Mesenchymal stem cell (in vitro differentiated cells and primary cell): ENCODE measurements at regions not wholly inside any gene's neighbourhood (a gene's known extent, or its start where the extent isn't known, plus 50 kb on each side); places are given as distances from the start of the nearest gene placed in this dataset.

Experiments used
- DNase-seq: peaks from one replicate; pipeline ENCODE4 v3.0.0-alpha.2; 2013
- H2AFZ ChIP-seq: one replicate; pipeline ENCODE4 v1.6.1; 2013; ENCODE audit warnings: low read depth, mild to moderate bottlenecking, control low read depth, inconsistent platforms, low read length, moderate library complexity
- H2AK5ac ChIP-seq: 2 replicates; pipeline ENCODE4 v1.6.1; 2013; ENCODE audit warnings: low read length, moderate library complexity, mild to moderate bottlenecking, inconsistent platforms; ENCODE audit not compliant: severe bottlenecking
- H2BK120ac ChIP-seq: one replicate; pipeline ENCODE4 v1.6.1; 2013; ENCODE audit warnings: low read depth, mild to moderate bottlenecking, inconsistent platforms, low read length, moderate library complexity
- H2BK12ac ChIP-seq, 2 experiments: one replicate each; pipeline ENCODE4 v1.6.1; 2013; ENCODE audit warnings: inconsistent platforms in 2 of 2, low read length in 2 of 2, mild to moderate bottlenecking in 2 of 2, moderate library complexity in 2 of 2, control low read depth in 1 of 2
- H2BK15ac ChIP-seq: one replicate; pipeline ENCODE4 v1.6.1; 2013; ENCODE audit warnings: mild to moderate bottlenecking, low read depth, inconsistent platforms; ENCODE audit not compliant: poor library complexity, severe bottlenecking
- H2BK5ac ChIP-seq: 2 replicates; pipeline ENCODE4 v1.6.1; 2013; ENCODE audit warnings: low read depth, mild to moderate bottlenecking, low read length, control low read depth, inconsistent platforms; ENCODE audit not compliant: poor library complexity, severe bottlenecking
- H3K14ac ChIP-seq, 2 experiments: one replicate each; pipeline ENCODE4 v1.6.1; 2013; ENCODE audit warnings: inconsistent platforms in 2 of 2, low read length in 2 of 2, control low read depth in 1 of 2, mild to moderate bottlenecking in 1 of 2, moderate library complexity in 1 of 2
- H3K18ac ChIP-seq, 2 experiments: one replicate each; pipeline ENCODE4 v1.6.1; 2013; ENCODE audit warnings: inconsistent platforms in 2 of 2, low read length in 2 of 2, control low read depth in 1 of 2, low read depth in 1 of 2, mild to moderate bottlenecking in 1 of 2
- H3K23ac ChIP-seq, 2 experiments: one replicate each; pipeline ENCODE4 v1.6.1; 2013; ENCODE audit warnings: inconsistent platforms in 2 of 2, low read length in 2 of 2, mild to moderate bottlenecking in 2 of 2, moderate library complexity in 2 of 2, control low read depth in 1 of 2
- H3K27ac ChIP-seq: 2 replicates; pipeline ENCODE4 v1.5.1; 2013; ENCODE audit warnings: mild to moderate bottlenecking, moderate library complexity, low read length, control low read depth, inconsistent platforms; ENCODE audit not compliant: poor library complexity, severe bottlenecking
- H3K27me3 ChIP-seq, 2 experiments: 2 replicates each; pipeline versions ENCODE4 v1.6.1 to v1.7.0; 2013; ENCODE audit warnings: low read length in 2 of 2, mild to moderate bottlenecking in 2 of 2, moderate library complexity in 2 of 2, control low read depth in 1 of 2, inconsistent platforms in 1 of 2; ENCODE audit not compliant: control insufficient read depth in 1 of 2, insufficient read depth in 1 of 2
- H3K36me3 ChIP-seq, 2 experiments: 2 replicates each; pipeline versions ENCODE4 v1.6.1 to v1.7.0; 2013; ENCODE audit warnings: low read length in 2 of 2, control low read depth in 1 of 2, inconsistent platforms in 1 of 2, low read depth in 1 of 2, mild to moderate bottlenecking in 1 of 2; ENCODE audit not compliant: insufficient read depth in 2 of 2, control insufficient read depth in 1 of 2
- H3K4ac ChIP-seq, 2 experiments: one replicate each; pipeline ENCODE4 v1.6.1; 2013; ENCODE audit warnings: inconsistent platforms in 2 of 2, low read length in 2 of 2, mild to moderate bottlenecking in 2 of 2, moderate library complexity in 2 of 2, control low read depth in 1 of 2, low read depth in 1 of 2
- H3K4me1 ChIP-seq: 2 replicates; pipeline ENCODE4 v1.6.1; 2013; ENCODE audit warnings: low read depth, low read length, control low read depth; ENCODE audit not compliant: control insufficient read depth, insufficient read depth
- H3K4me2 ChIP-seq: 2 replicates; pipeline ENCODE4 v1.6.1; 2013; ENCODE audit warnings: low read length, mild to moderate bottlenecking, inconsistent platforms; ENCODE audit not compliant: poor library complexity, severe bottlenecking
- H3K4me3 ChIP-seq, 2 experiments: 2 replicates each; pipeline versions ENCODE4 v1.5.1 to v1.7.0; 2013; ENCODE audit warnings: low read length in 2 of 2, mild to moderate bottlenecking in 2 of 2, control low read depth in 1 of 2, low read depth in 1 of 2; ENCODE audit not compliant: insufficient read depth in 1 of 2
- H3K79me1 ChIP-seq: replicated peaks from 2 replicates; pipeline ENCODE4 v1.6.1; 2013; ENCODE audit warnings: mild to moderate bottlenecking, control low read depth, low read length, inconsistent platforms; ENCODE audit not compliant: poor library complexity, severe bottlenecking
- H3K9ac ChIP-seq: 2 replicates; pipeline ENCODE4 v1.7.0; 2013; ENCODE audit warnings: mild to moderate bottlenecking, low read length, moderate library complexity
- H3K9me3 ChIP-seq: 2 replicates; pipeline ENCODE4 v1.7.0; 2013; ENCODE audit warnings: mild to moderate bottlenecking, low read length; ENCODE audit not compliant: control insufficient read depth
- H4K8ac ChIP-seq: one replicate; pipeline ENCODE4 v1.6.1; 2013; ENCODE audit warnings: inconsistent platforms, mild to moderate bottlenecking, low read length, moderate library complexity
- H4K91ac ChIP-seq: one replicate; pipeline ENCODE4 v1.6.1; 2013; ENCODE audit warnings: mild to moderate bottlenecking, low read length, inconsistent platforms
- WGBS: methylation state at CpG from one replicate; pipeline ENCODE4 v1.1.7; 2013; ENCODE audit warnings: mixed read lengths; 5-methylcytosine and 5-hydroxymethylcytosine counted together

DNA sequence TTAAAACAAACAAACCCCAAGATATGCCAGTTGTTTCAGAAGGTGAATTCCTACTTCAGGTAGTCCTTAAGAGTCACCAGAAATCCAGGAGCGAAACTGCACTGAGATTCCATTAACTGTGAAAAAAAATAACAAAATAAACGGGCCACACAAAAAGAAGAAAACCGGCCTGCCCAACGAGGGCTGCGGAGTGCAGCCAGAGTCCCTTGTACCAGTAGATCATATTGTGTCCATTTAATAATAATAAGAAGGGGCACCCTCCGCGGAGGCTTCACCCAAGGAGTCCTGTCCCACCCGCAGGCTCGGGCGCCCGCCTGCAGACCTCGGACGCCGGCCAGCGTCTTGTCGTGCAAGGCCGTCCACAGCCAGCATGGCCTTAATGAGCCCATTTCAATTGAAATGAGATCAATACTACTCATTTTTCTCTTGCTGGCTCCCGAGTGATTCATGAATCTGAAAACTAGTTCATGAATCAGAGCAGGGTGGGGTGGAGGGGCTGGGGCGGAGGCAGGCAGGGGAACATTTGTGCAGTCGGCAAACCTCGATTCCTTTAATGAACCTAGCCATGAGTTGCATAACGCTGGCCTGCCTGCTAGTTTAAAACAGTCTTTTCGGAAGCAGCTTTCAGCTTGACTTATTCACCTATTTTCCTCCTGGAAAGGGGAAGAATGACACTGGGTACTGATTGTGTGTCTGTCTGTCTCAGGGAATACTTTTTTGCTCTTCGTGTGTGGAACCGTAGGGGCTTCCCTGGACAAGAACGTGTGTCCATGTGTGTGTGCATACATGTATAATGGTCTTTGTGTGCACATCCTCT is 113.1 kb upstream of the IRF2BP2 start:
- Histone ChIP-seq H3K4me3 (peak overlapping the region in 1 of 2 experiments; percentile 61), H3K9ac (peak overlapping the region; percentile 93), H3K79me1 (no peaks in the 10 kb centered on the region), H2BK15ac (no peak overlapping the region), H3K9me3 (no peaks in the 10 kb centered on the region), H2AK5ac (peak overlapping the region; percentile 90), H3K27me3 (no peaks in the 10 kb centered on the region), H3K23ac (no peak overlapping the region), H4K91ac (peak overlapping the region; percentile 85), H3K4me2 (no peak overlapping the region), H3K14ac (no peak overlapping the region), H3K36me3 (no peaks in the 10 kb centered on the region), H2AFZ (no peak overlapping the region), H3K4ac (peak overlapping the region; percentile 43 to 90), H3K4me1 (peaks cover 50% of the 10 kb centered on the region), H3K27ac (peak overlapping the region; percentile 94), H4K8ac (peak overlapping the region; percentile 69), H3K18ac (peak overlapping the region; percentile 23 to 96), H2BK5ac (peak overlapping the region; percentile 75), H2BK120ac (peak overlapping the region; percentile 80), H2BK12ac (peak overlapping the region; percentile 87 to 99)
- 60% methylated on average over 24 of the region's 26 CpGs for WGBS
- DNase-seq, result peak; percentile 90

DNA sequence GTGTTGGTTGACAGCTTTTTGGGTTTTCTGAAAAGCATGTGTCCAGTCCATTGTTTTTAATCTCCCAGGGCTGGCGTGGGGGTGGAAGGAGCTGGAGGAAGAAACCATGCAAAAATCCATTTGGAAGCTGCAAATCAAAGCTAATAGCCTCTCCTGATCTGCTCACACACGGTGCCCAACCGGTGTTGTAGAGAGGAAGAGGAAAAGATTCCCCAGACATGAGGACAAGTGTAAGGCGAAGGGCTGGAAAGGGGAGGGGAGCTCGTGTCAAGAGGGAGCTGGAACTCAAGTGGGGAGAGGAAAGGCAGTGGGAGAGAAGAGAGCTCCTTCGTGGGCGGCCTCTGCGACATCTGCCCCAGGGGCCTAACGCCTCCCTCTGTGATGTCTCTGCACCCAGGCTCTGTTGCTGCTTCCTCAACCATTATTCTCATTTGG is 112.3 kb upstream of the IRF2BP2 start:
- Histone ChIP-seq H3K9ac (peak overlapping the region; percentile 93), H3K27ac (peak overlapping the region; percentile 94), H3K4me3 (peak overlapping the region in 1 of 2 experiments; percentile 61), H2BK120ac (peak overlapping the region; percentile 67), H2BK12ac (peak overlapping the region; percentile 84 to 87), H4K91ac (peak overlapping the region; percentile 85), H2AFZ (no peak overlapping the region), H2BK15ac (peak overlapping the region; percentile 93), H3K79me1 (no peaks in the 10 kb centered on the region), H3K4me1 (peaks cover 48% of the 10 kb centered on the region), H3K23ac (no peak overlapping the region), H3K14ac (peak overlapping the region in 1 of 2 experiments; percentile 66), H3K4ac (peak overlapping the region; percentile 88 to 90), H3K36me3 (no peaks in the 10 kb centered on the region), H4K8ac (peak overlapping the region; percentile 84), H2BK5ac (no peak overlapping the region), H3K27me3 (no peaks in the 10 kb centered on the region), H3K9me3 (no peaks in the 10 kb centered on the region), H3K4me2 (no peak overlapping the region), H3K18ac (peak overlapping the region; percentile 23 to 96), H2AK5ac (peak overlapping the region; percentile 90)
- WGBS, result 43% methylated on average over 4 of the region's 9 CpGs
- DNase-seq, result no peak

DNA sequence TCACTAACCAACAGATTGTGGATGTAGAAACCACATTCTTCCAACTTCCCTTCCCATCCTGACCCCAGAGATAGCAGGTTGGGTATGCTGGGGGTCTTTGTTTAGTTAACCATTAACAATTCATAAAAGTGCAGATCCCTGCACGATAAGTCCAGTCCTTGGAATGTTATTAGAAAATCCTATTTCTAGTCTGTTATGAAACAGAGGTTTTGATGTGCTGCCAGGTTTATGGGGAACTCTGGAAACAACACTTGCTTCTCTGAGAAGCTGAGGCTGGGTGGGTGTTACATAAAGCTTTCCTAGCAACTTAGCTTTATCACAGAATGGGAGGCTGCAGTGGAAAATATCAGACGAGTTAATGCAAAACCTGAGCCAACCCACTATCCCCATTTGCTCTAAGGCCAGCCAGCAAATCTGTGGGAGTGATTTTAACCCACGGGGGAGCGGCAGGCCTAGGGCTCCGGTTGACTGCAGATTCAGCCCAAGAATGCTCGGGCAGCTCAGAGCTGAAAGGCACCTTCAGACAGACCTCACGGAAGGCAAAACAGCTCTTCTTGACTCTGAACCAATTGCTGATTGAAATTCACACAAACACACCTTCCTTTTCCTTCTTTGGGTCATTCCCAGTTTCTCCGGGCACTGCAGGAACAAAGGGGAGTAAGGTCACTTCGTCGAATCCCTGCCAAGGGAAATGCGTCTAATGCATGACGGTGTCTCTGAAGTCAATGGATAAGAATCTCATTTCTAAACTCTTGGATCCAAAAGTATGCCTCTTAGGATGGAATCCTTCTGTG is 111.7 kb upstream of the IRF2BP2 start:
- no peak overlapping the region for H2AFZ ChIP-seq
- H2AK5ac ChIP-seq, result peak overlapping the region; percentile 70
- peak overlapping the region in 1 of 2 experiments; percentile 29 for H3K14ac ChIP-seq
- H3K9ac ChIP-seq, result peak overlapping the region; percentile 93
- no peak overlapping the region for H3K23ac ChIP-seq
- no peaks in the 10 kb centered on the region for H3K36me3 ChIP-seq
- H3K4me2 ChIP-seq, result peak overlapping the region; percentile 14
- peaks cover 46% of the 10 kb centered on the region for H3K4me1 ChIP-seq
- H2BK15ac ChIP-seq, result peak overlapping the region; percentile 93
- DNase-seq, result peak; percentile 69
- peak overlapping the region; percentile 67 for H2BK120ac ChIP-seq
- H4K8ac ChIP-seq, result peak overlapping the region; percentile 84
- no peaks in the 10 kb centered on the region for H3K79me1 ChIP-seq
- H2BK5ac ChIP-seq, result peak overlapping the region; percentile 66
- peak overlapping the region in 1 of 2 experiments; percentile 61 for H3K4me3 ChIP-seq
- peak overlapping the region; percentile 94 for H3K27ac ChIP-seq
- peak overlapping the region; percentile 88 to 90 for H3K4ac ChIP-seq
- WGBS, result 82% methylated on average over 12 of the region's 12 CpGs
- no peaks in the 10 kb centered on the region for H3K27me3 ChIP-seq
- H4K91ac ChIP-seq, result peak overlapping the region; percentile 52
- no peaks in the 10 kb centered on the region for H3K9me3 ChIP-seq
- peak overlapping the region; percentile 23 to 96 for H3K18ac ChIP-seq
- peak overlapping the region; percentile 84 to 87 for H2BK12ac ChIP-seq
